KMS-11 (cell line): ENCODE measurements at regions not wholly inside any gene's neighbourhood (a gene's known extent, or its start where the extent isn't known, plus 50 kb on each side); places are given as distances from the start of the nearest gene placed in this dataset.

Experiments
- H2AFZ ChIP-seq: fragments of 200-600 bp; sonication (generic); 2 replicates; pipeline ENCODE4 v1.6.1; 2016; ENCODE audit warnings: antibody characterized with exemption, mixed run types, low read depth
- H3K27ac ChIP-seq: fragments of 200-600 bp; sonication (generic); 2 replicates; pipeline ENCODE4 v1.6.1; 2016; ENCODE audit warnings: mild to moderate bottlenecking, mixed run types
- H3K27me3 ChIP-seq: fragments of 200-600 bp; sonication (generic); 2 replicates; pipeline ENCODE4 v1.6.1; 2017; ENCODE audit warnings: mild to moderate bottlenecking, low read depth, mixed run types, moderate library complexity; ENCODE audit not compliant: insufficient read depth
- H3K36me3 ChIP-seq: fragments of 200-600 bp; sonication (generic); 2 replicates; pipeline ENCODE4 v1.6.1; 2017; ENCODE audit warnings: mild to moderate bottlenecking, mixed run types; ENCODE audit not compliant: insufficient read depth
- H3K4me1 ChIP-seq: fragments of 200-600 bp; sonication (generic); 2 replicates; pipeline ENCODE4 v1.6.1; 2016; ENCODE audit warnings: mild to moderate bottlenecking, low read depth, mixed run types; ENCODE audit not compliant: poor library complexity, severe bottlenecking
- H3K4me2 ChIP-seq: fragments of 200-600 bp; sonication (generic); 2 replicates; pipeline ENCODE4 v1.7.0; 2016; ENCODE audit warnings: mild to moderate bottlenecking, mixed run types
- H3K4me3 ChIP-seq: fragments of 200-600 bp; sonication (generic); IDR thresholded peaks from 2 replicates; pipeline ENCODE4 v1.6.1; 2017; ENCODE audit warnings: low read depth, low read length, mixed read lengths; ENCODE audit not compliant: insufficient read depth
- H3K79me2 ChIP-seq: fragments of 200-600 bp; sonication (generic); 2 replicates; pipeline ENCODE4 v1.6.1; 2016; ENCODE audit warnings: low read depth, mixed run types; ENCODE audit not compliant: insufficient read depth
- H3K9ac ChIP-seq: fragments of 200-600 bp; sonication (generic); 2 replicates; pipeline ENCODE4 v1.6.1; 2016; ENCODE audit warnings: mild to moderate bottlenecking, mixed run types
- H4K20me1 ChIP-seq: fragments of 200-600 bp; sonication (generic); 2 replicates; pipeline ENCODE4 v1.6.1; 2016; ENCODE audit warnings: mild to moderate bottlenecking, mixed run types; ENCODE audit not compliant: insufficient read depth
- TF ChIP-seq, protein P1 (sequence below): fragments of 200-600 bp; sonication (generic); conservative IDR thresholded peaks from 2 replicates; pipeline ENCODE4 v1.6.1; 2017; ENCODE audit warnings: low read depth, mild to moderate bottlenecking, antibody characterized with exemption, low read length, moderate library complexity, mixed read lengths

DNA sequence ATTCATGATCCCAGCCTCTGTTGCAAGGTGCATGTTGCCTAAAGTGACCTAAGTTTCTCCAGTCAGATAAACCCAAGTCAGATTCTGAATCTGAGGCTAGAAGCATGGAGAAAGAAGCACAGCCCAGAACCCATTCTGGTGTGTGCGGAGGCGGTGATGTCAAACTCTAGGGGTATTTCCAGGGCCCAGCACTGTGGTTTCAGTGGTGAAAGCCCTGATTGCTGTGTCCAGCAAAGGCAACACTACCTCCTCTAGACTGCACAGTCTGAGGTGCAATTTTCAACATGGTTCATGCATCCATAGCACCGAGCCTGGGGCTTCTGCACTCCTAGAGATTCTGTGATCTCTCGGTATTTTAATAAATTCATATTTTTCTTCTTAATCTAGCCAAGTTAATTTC, 264.8 kb upstream of the KLHL29 start:
- Histone ChIP-seq H3K36me3 (no peaks in the 10 kb centered on the region), H3K27ac (no peak overlapping the region), H3K4me1 (no peaks in the 10 kb centered on the region), H3K79me2 (no peaks in the 10 kb centered on the region), H3K4me3 (no peak overlapping the region), H2AFZ (no peak overlapping the region), H3K9ac (no peak overlapping the region), H4K20me1 (no peaks in the 10 kb centered on the region), H3K27me3 (no peaks in the 10 kb centered on the region), H3K4me2 (no peak overlapping the region)
- TF ChIP-seq, protein P1, sequence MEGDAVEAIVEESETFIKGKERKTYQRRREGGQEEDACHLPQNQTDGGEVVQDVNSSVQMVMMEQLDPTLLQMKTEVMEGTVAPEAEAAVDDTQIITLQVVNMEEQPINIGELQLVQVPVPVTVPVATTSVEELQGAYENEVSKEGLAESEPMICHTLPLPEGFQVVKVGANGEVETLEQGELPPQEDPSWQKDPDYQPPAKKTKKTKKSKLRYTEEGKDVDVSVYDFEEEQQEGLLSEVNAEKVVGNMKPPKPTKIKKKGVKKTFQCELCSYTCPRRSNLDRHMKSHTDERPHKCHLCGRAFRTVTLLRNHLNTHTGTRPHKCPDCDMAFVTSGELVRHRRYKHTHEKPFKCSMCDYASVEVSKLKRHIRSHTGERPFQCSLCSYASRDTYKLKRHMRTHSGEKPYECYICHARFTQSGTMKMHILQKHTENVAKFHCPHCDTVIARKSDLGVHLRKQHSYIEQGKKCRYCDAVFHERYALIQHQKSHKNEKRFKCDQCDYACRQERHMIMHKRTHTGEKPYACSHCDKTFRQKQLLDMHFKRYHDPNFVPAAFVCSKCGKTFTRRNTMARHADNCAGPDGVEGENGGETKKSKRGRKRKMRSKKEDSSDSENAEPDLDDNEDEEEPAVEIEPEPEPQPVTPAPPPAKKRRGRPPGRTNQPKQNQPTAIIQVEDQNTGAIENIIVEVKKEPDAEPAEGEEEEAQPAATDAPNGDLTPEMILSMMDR: no peak

DNA sequence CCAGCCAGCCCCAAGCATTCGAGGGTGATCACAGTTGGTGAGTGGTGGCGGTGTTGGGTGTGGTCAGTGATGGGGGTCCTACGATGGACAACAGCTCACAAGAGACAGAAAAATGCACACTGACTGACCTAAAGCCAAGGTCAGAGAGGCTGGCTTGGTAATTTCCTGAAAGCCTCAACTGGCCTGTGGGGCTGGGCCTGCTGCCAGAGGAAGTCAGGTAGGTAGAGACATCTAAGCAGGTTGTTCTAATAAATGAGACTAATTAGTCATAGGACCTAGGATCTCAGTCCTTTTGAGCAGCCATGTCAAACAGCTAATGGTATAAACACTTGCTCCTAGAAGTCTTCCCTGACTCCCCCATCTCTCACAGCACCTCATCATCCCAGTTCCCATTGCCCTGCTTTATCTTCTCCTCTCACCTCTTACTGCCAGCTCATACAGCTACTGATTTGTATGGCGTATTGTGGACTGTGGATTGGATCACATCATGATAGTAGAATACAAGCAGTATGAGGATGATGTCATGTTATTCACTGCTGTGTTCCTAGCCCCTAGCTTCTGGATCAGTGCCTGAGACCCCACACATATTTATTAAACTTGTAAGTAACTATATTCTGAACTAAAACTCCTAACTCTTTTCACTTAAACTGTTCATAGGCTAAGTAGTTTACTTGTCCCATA, 262.9 kb upstream of the KLHL29 start:
- Histone ChIP-seq H3K4me3 (no peak overlapping the region), H3K9ac (no peak overlapping the region), H3K4me1 (no peaks in the 10 kb centered on the region), H3K4me2 (no peak overlapping the region), H3K27me3 (no peaks in the 10 kb centered on the region), H4K20me1 (no peaks in the 10 kb centered on the region), H3K36me3 (no peaks in the 10 kb centered on the region), H3K79me2 (no peaks in the 10 kb centered on the region), H3K27ac (no peak overlapping the region), H2AFZ (no peak overlapping the region)
- TF ChIP-seq, protein P1: no peak

DNA sequence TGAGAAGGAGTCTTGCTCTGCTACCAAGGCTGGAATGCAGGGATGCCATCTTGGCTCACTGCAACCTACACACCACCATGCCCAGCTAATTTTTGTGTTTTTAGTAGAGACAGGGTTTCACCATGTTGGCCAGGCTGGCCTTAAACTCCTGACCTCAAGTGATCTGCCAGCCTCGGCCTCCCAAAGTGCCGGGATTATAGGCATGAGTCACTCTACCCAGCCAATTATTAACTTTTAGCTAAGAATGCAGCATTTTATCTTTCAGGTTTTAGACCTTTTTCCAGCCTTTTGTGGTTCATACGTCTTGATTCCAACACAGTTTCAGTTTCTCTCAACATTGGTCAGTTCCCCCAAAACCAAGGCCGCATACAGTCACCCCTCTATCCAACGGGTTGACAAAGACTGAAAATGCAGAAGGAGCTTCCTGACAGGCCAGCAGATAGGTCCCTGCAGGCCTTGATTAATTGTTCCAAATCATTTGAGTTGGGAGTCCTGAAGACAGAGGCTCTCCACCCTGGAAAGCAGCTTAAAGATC, 262.2 kb upstream of the KLHL29 start:
- Histone ChIP-seq H3K27ac (no peak overlapping the region), H3K9ac (no peak overlapping the region), H2AFZ (no peak overlapping the region), H3K4me1 (no peaks in the 10 kb centered on the region), H3K79me2 (no peaks in the 10 kb centered on the region), H3K4me2 (no peak overlapping the region), H3K36me3 (no peaks in the 10 kb centered on the region), H4K20me1 (no peaks in the 10 kb centered on the region), H3K27me3 (no peaks in the 10 kb centered on the region), H3K4me3 (no peak overlapping the region)
- TF ChIP-seq, protein P1: no peak

DNA sequence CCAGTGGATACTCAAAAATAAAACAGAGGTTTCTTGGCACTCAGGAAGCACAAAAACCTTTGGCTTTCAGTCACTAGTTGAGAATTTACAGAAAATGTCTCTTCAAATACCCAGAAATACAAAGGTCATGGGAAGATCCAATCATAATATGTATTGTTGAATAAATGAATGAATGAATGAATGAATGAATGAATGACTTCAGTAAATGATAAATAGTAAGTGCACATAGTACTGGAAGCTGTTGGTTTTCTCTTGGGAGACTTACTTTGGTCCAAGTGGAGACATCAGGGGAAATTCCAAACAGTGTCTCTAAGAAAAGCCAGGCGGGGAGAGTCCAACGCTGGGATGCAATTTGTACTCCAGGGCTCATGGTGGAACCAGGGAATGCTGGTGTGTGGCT, 261.3 kb upstream of the KLHL29 start:
- TF ChIP-seq, protein P1: no peak
- H3K4me3 ChIP-seq: no peak overlapping the region
- H3K36me3 ChIP-seq: no peaks in the 10 kb centered on the region
- no peaks in the 10 kb centered on the region for H3K27me3 ChIP-seq
- H2AFZ ChIP-seq: no peak overlapping the region
- no peaks in the 10 kb centered on the region for H3K4me1 ChIP-seq
- no peak overlapping the region for H3K4me2 ChIP-seq
- no peaks in the 10 kb centered on the region for H3K79me2 ChIP-seq
- no peak overlapping the region for H3K27ac ChIP-seq
- H3K9ac ChIP-seq: no peak overlapping the region
- H4K20me1 ChIP-seq: no peaks in the 10 kb centered on the region
